GM12878 (cell line): ENCODE measurements at regions not wholly inside any gene's neighbourhood (a gene's known extent, or its start where the extent isn't known, plus 50 kb on each side); places are given as distances from the start of the nearest gene placed in this dataset.
"Not testable (repeated sequence)": the region's sequence is repeated elsewhere in the genome, so short reads cannot be mapped to it uniquely, and the experiment has no call there.

Experiments
- EZH2 ChIP-seq: IDR thresholded peaks from 2 replicates; pipeline ENCODE4 v1.6.1; 2012; ENCODE audit warnings: low read depth, mild to moderate bottlenecking, control low read depth, inconsistent platforms, low read length, borderline replicate concordance; ENCODE audit not compliant: control insufficient read depth
- HCFC1 ChIP-seq: fragments of 150-350 bp; IDR thresholded peaks from 2 replicates; pipeline ENCODE4 v1.6.1; 2014; ENCODE audit warnings: low read length
- HDAC2 ChIP-seq: fragments of 200-600 bp; sonication (generic); IDR thresholded peaks from 2 replicates; pipeline ENCODE4 v1.6.1; 2017
- NFIC ChIP-seq: IDR thresholded peaks from 2 replicates; pipeline ENCODE4 v1.6.1; 2012; ENCODE audit warnings: low read depth, mild to moderate bottlenecking, inconsistent platforms, low read length, moderate library complexity
- NFYB ChIP-seq: IDR thresholded peaks from 2 replicates; pipeline ENCODE4 v1.6.1; 2011; ENCODE audit warnings: low read depth, mild to moderate bottlenecking, low read length, improper control_type of control experiment, moderate library complexity; ENCODE audit not compliant: insufficient read depth
- RFX5 ChIP-seq: IDR thresholded peaks from 2 replicates; pipeline ENCODE4 v1.6.1; 2011; ENCODE audit warnings: low read depth, low read length, improper control_type of control experiment
- SMAD1 ChIP-seq: fragments of 450-650 bp; IDR thresholded peaks from 2 replicates; pipeline ENCODE4 v1.6.1; 2018; ENCODE audit warnings: mild to moderate bottlenecking, low read depth; ENCODE audit not compliant: partially characterized antibody
- SUZ12 ChIP-seq: fragments of 200-600 bp; sonication (generic); IDR thresholded peaks from one replicate; pipeline ENCODE4 v1.6.1; 2018; ENCODE audit warnings: antibody characterized with exemption, mild to moderate bottlenecking; ENCODE audit not compliant: unreplicated experiment
- TAF1 ChIP-seq: IDR thresholded peaks from 2 replicates; pipeline ENCODE4 v1.6.1; 2011; ENCODE audit warnings: mild to moderate bottlenecking, low read depth, low read length, borderline replicate concordance
- YBX1 ChIP-seq: fragments of 450-650 bp; IDR thresholded peaks from 2 replicates; pipeline ENCODE4 v1.6.1; 2016; ENCODE audit warnings: antibody characterized with exemption
- ZBED1 ChIP-seq: IDR thresholded peaks from 2 replicates; pipeline ENCODE4 v1.6.1; 2016; ENCODE audit warnings: borderline replicate concordance
- TF ChIP-seq, protein P1 (sequence below), 3 experiments: IDR thresholded peaks in 2 of 3; conservative IDR thresholded peaks in 1 of 3; 2 replicates each; pipeline ENCODE4 v1.5.1; 2011; ENCODE audit warnings: low read depth in 3 of 3, low read length in 3 of 3, mild to moderate bottlenecking in 3 of 3, control low read depth in 2 of 3, moderate library complexity in 2 of 3, inconsistent platforms in 1 of 3, mixed read lengths in 1 of 3; ENCODE audit not compliant: control insufficient read depth in 2 of 3, insufficient read depth in 1 of 3; ENCODE audit errors: extremely low read depth in 1 of 3

DNA sequence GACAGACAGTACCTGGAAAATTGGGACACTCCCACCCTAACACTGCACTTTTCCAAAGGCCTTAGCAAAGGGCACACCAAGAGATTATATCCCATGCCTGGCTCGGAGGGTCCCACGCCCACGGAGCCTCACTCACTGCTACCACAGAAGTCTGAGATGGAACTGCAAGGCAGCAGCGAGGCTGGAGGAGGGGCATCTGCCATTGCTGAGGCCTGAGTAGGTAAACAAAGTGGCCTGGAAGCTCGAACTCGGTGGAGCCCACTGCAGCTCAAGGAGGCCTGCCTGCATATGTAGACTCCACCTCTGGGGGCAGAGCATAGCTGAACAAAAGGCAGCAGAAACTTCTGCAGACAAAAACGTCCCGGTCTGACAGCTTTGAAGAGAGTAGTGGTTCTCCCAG is 931.6 kb upstream of the MDGA2 start:
- TF ChIP-seq SUZ12, NFYB, HDAC2, HCFC1, ZBED1, NFIC, SMAD1, EZH2, RFX5, TAF1, YBX1: not testable (repeated sequence)
- TF ChIP-seq, protein P1, sequence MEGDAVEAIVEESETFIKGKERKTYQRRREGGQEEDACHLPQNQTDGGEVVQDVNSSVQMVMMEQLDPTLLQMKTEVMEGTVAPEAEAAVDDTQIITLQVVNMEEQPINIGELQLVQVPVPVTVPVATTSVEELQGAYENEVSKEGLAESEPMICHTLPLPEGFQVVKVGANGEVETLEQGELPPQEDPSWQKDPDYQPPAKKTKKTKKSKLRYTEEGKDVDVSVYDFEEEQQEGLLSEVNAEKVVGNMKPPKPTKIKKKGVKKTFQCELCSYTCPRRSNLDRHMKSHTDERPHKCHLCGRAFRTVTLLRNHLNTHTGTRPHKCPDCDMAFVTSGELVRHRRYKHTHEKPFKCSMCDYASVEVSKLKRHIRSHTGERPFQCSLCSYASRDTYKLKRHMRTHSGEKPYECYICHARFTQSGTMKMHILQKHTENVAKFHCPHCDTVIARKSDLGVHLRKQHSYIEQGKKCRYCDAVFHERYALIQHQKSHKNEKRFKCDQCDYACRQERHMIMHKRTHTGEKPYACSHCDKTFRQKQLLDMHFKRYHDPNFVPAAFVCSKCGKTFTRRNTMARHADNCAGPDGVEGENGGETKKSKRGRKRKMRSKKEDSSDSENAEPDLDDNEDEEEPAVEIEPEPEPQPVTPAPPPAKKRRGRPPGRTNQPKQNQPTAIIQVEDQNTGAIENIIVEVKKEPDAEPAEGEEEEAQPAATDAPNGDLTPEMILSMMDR (IDR thresholded peaks at IDR 0.05 in 2 of 3, conservative IDR thresholded peaks at IDR 0.05 in 1 of 3; ENCODE audit: control insufficient read depth in 2 of 3, extremely low read depth in 1 of 3, insufficient read depth in 1 of 3, low read depth in 3 of 3, low read length in 3 of 3) = not testable (repeated sequence)
